ENCODE measurements at regions not wholly inside any gene's neighbourhood (a gene's known extent, or its start where the extent isn't known, plus 50 kb on each side); places are given as distances from the start of the nearest gene placed in this dataset.

- H3K9ac ChIP-seq (replicated peaks; ENCODE audit: extremely low read depth, insufficient read depth, low read length): no peak overlapping the region
- H3K9me1 ChIP-seq (replicated peaks; ENCODE audit: control insufficient read depth, extremely low read depth, insufficient read depth, low read length): no peaks in the 10 kb centered on the region
- ChIA-PET CTCF (no interaction called here), POLR2A (no interaction called here)
- no peak overlapping the region for H3K4me3 ChIP-seq (replicated peaks in 1 of 3; ENCODE audit: insufficient read depth in 1 of 3, low read depth in 1 of 3, low read length in 3 of 3)
- H3K79me2 ChIP-seq (ENCODE audit: control insufficient read depth, insufficient read depth, low read length): no peaks in the 10 kb centered on the region
- H3K36me3 ChIP-seq (ENCODE audit: control insufficient read depth in 2 of 2, extremely low read depth in 1 of 2, insufficient read depth in 2 of 2, low read length in 2 of 2): no peaks in the 10 kb centered on the region
- H2AFZ ChIP-seq (ENCODE audit: low read depth, low read length): no peak overlapping the region
- FAIRE-seq (no peak), DNase-seq (ENCODE audit: low read depth, low spot score) (no peak)
- intact Hi-C loops (cut with micrococcal nuclease): no loop called here
- H3K27ac ChIP-seq (ENCODE audit: insufficient read depth, low read depth, low read length): no peak overlapping the region
- H3K4me2 ChIP-seq (ENCODE audit: insufficient read depth, low read length): no peak overlapping the region
- no peaks in the 10 kb centered on the region for H3K4me1 ChIP-seq (ENCODE audit: control insufficient read depth, extremely low read depth, insufficient read depth, low read length)
- peaks cover 2% of the 10 kb centered on the region for H3K9me3 ChIP-seq (replicated peaks; ENCODE audit: control insufficient read depth, insufficient read depth, low read length)
- dilution Hi-C loops (cut with MboI; ENCODE audit: extremely low pct_ligation_motif_present, low sequenced_read_pairs): no loop called here
- TF ChIP-seq JUN (IDR thresholded peaks at IDR 0.05; ENCODE audit: borderline replicate concordance, insufficient read depth, insufficient read length, low read depth) (no peak), POLR2AphosphoS5 (IDR thresholded peaks at IDR 0.05; ENCODE audit: insufficient read depth, low read depth, low read length) (no peak), EZH2 (IDR thresholded peaks at IDR 0.05; ENCODE audit: borderline replicate concordance, low read depth, low read length, severe bottlenecking) (no peak), FOS (IDR thresholded peaks at IDR 0.05; ENCODE audit: borderline replicate concordance, insufficient read depth, low read length) (no peak), CTCF (IDR thresholded peaks at IDR 0.05; ENCODE audit: extremely low read depth in 1 of 2, insufficient read depth in 1 of 2, low read depth in 1 of 2, low read length in 2 of 2) (no peak), POLR2A (IDR thresholded peaks at IDR 0.05; ENCODE audit: low read depth, low read length) (no peak), MYC (IDR thresholded peaks at IDR 0.05; ENCODE audit: low read depth, low read length) (no peak)
- TF ChIP-seq, protein P1, sequence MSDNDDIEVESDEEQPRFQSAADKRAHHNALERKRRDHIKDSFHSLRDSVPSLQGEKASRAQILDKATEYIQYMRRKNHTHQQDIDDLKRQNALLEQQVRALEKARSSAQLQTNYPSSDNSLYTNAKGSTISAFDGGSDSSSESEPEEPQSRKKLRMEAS (IDR thresholded peaks at IDR 0.05; ENCODE audit: insufficient read depth, insufficient read length): no peak
- H4K20me1 ChIP-seq (replicated peaks; ENCODE audit: control insufficient read depth, extremely low read depth, insufficient read depth, low read length): no peaks in the 10 kb centered on the region
- no TSS peak for BruUV-seq (replicated peaks)
- H3K27me3 ChIP-seq (ENCODE audit: control insufficient read depth in 2 of 2, insufficient read depth in 2 of 2, low read length in 2 of 2): no peaks in the 10 kb centered on the region
These were observed 151.1 kb upstream of the TBX3 start for GRCh38 chr12:114835031-114835430.

Measured in endothelial cell of umbilical vein (primary cell).